Prostate gland (tissue), 2 donors: ENCODE measurements at regions not wholly inside any gene's neighbourhood (a gene's known extent, or its start where the extent isn't known, plus 50 kb on each side); places are given as distances from the start of the nearest gene placed in this dataset.

Source experiments
- POLR2A ChIP-seq: fragments of 450-650 bp; IDR thresholded peaks from one replicate; pipeline ENCODE4 v1.6.1; 2016; ENCODE audit warnings: antibody characterized with exemption, mild to moderate bottlenecking
- POLR2AphosphoS5 ChIP-seq: sonication (generic); formaldehyde crosslinking; IDR thresholded peaks from one replicate; pipeline ENCODE4 v1.6.1; 2017; ENCODE audit warnings: antibody characterized with exemption
- TF ChIP-seq, protein P1 (sequence below), 4 experiments: fragments of 200-600 bp in 2 of 4; fragments of 450-650 bp in 2 of 4; sonication (generic) in 2 of 4; IDR thresholded peaks; 1 replicate in 3 of 4; 2 replicates in 1 of 4; pipeline ENCODE4 v1.5.1; 2016 to 2019; ENCODE audit warnings: antibody characterized with exemption in 4 of 4, mild to moderate bottlenecking in 2 of 4, moderate library complexity in 2 of 4

DNA sequence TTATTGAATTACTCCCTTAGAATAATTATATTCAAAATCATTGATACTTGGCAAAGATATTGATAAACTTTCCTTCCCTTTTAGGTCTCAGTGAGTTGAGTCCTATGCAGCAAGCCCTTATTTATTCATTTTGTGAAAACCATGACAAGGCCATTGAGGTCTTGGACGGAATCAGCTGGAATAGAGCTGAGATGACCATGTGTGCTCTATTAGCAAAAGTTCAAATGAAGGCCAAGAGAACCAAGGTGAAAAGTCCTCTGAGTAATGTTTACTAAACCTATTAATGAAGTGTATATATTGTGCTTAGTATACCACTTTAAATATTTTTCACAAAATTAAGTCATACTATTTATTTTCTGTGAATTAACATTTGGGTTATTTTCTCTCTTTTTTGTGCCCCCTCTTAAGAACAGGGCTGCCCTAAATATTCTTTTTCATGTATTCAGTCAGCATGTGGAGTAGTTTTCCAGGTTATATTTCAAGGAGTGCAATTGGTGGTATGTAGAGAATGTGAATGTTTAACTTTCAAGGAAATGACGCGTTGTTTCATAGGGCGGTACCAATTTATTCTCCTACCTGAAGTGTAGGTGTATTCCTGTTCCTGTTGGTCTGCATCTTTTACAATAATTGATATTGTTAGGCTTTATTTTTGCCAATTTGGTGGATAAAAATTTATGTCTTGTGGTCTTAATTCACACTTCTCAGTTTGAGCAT, 201.4 kb downstream of the TTC6 start:
- TF ChIP-seq, protein P1, sequence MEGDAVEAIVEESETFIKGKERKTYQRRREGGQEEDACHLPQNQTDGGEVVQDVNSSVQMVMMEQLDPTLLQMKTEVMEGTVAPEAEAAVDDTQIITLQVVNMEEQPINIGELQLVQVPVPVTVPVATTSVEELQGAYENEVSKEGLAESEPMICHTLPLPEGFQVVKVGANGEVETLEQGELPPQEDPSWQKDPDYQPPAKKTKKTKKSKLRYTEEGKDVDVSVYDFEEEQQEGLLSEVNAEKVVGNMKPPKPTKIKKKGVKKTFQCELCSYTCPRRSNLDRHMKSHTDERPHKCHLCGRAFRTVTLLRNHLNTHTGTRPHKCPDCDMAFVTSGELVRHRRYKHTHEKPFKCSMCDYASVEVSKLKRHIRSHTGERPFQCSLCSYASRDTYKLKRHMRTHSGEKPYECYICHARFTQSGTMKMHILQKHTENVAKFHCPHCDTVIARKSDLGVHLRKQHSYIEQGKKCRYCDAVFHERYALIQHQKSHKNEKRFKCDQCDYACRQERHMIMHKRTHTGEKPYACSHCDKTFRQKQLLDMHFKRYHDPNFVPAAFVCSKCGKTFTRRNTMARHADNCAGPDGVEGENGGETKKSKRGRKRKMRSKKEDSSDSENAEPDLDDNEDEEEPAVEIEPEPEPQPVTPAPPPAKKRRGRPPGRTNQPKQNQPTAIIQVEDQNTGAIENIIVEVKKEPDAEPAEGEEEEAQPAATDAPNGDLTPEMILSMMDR (IDR thresholded peaks at IDR 0.05): no peak
- TF ChIP-seq POLR2A: no peak
- no peak for TF ChIP-seq POLR2AphosphoS5
